ENCODE measurements at regions not wholly inside any gene's neighbourhood (a gene's known extent, or its start where the extent isn't known, plus 50 kb on each side); places are given as distances from the start of the nearest gene placed in this dataset.

DNA sequence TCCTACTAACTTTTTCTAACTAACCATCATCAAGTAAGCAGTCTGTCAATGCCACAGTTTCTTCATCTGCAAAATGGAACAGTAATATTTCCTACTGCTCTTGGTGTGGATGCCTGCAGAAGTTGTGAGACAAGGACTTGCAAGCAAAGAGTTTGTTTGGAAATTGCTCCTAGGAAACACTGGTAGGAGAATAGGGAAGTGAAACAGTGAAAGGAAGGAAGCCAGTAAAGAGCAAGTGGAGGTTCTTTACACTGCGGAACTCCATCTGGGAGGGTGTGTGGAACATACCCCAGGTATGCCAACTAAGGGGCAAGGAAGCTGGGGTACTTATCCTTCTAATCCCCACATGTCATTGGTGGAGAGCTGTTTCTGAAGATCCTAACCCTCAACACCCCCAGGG, 119.9 kb downstream of the FOXD1 start:
- H3K4me1 Mint-ChIP-seq (ENCODE audit: unreplicated experiment), result no peaks in the 10 kb centered on the region
- no peak overlapping the region for H3K27ac Mint-ChIP-seq
- H3K9me3 Mint-ChIP-seq, result peaks cover 10% of the 10 kb centered on the region
- no peaks in the 10 kb centered on the region for H3K36me3 Mint-ChIP-seq
- peaks cover 57% of the 10 kb centered on the region for H3K27me3 Mint-ChIP-seq
- H3K4me3 Mint-ChIP-seq, result no peak overlapping the region
- no peak for DNase-seq (ENCODE audit: extremely low spot score, unreplicated experiment)
- no peak for TF ChIP-seq CTCF (conservative IDR thresholded peaks at IDR 0.05)

DNA sequence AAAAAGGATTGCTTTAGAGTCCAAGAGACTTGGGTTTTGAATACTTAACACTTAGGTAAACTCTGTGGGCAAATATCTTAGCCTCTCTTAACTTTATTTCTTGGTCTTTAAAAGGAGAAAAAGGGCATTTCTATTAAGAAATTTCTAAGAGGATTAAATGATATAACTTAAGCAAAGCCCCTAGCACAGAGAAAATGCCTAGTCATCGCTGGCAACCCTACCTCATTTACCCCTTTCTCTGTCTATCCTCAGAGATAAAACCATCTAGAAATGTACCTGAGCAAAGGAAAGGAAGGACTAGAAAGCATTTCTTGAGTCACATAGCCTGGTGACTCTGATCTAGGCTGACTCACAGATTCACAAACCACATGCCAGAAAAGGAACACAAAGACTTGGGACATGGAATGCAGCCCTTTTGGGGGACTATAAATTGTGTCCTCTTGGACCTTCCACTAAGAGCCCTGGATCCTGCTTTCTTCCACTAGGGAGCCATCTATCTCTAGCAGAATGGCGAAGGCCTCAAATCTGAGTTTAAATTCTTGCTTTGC, 120.6 kb downstream of the FOXD1 start:
- TF ChIP-seq CTCF (conservative IDR thresholded peaks at IDR 0.05), result no peak
- Mint-ChIP-seq H3K4me3 (no peak overlapping the region), H3K4me1 (ENCODE audit: unreplicated experiment) (no peaks in the 10 kb centered on the region), H3K36me3 (no peaks in the 10 kb centered on the region), H3K9me3 (peaks cover 10% of the 10 kb centered on the region), H3K27ac (no peak overlapping the region), H3K27me3 (peaks cover 59% of the 10 kb centered on the region)
- no peak for DNase-seq (ENCODE audit: extremely low spot score, unreplicated experiment)

DNA sequence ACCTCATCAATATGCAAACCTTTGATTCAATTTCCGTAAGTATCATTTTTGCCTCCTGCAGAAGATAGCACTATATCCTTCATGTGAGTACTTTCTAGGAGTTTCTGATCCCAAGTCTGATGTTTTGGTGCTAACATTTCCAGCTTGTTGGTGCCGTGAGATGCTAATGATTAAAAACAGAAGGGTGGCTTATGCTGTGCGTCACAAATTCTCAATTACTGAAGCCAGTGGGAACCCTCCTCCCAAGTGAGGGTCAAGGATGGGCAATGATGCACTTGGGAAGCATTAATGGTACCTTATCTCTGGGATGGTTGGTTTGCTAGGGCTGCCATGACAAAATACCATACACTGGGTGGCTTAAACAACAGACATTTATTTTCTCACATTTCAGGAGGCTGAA, 123.0 kb downstream of the FOXD1 start:
- Mint-ChIP-seq H3K27ac (no peak overlapping the region), H3K4me1 (ENCODE audit: unreplicated experiment) (peaks cover 7% of the 10 kb centered on the region), H3K9me3 (no peaks in the 10 kb centered on the region), H3K27me3 (peaks cover 54% of the 10 kb centered on the region), H3K4me3 (no peak overlapping the region), H3K36me3 (no peaks in the 10 kb centered on the region)
- no peak for DNase-seq (ENCODE audit: extremely low spot score, unreplicated experiment)
- no peak for TF ChIP-seq CTCF (conservative IDR thresholded peaks at IDR 0.05)

DNA sequence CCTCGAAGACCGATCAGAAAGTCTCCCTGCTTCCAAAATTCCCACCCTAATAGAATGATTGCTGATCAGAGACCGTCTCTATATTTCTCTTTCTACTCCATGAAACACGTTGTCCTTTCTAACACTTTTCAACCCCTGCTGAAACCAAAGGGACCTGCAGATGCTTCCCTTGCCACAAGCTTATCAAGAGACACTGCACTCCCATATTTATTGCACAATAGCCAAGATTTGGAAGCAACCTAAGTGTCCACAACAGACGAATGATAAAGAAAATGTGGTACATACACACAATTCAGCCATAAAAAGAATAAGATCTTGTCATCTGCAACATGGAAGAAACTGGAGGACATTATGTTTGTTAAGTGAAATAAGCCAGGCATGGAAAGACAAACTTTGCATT, 125.1 kb downstream of the FOXD1 start:
- H3K36me3 Mint-ChIP-seq, result no peaks in the 10 kb centered on the region
- H3K27me3 Mint-ChIP-seq, result peaks cover 50% of the 10 kb centered on the region
- H3K9me3 Mint-ChIP-seq, result peaks cover 4% of the 10 kb centered on the region
- no peak overlapping the region for H3K27ac Mint-ChIP-seq
- DNase-seq (ENCODE audit: extremely low spot score, unreplicated experiment), result no peak
- peaks cover 7% of the 10 kb centered on the region for H3K4me1 Mint-ChIP-seq (ENCODE audit: unreplicated experiment)
- no peak for TF ChIP-seq CTCF (conservative IDR thresholded peaks at IDR 0.05)
- no peak overlapping the region for H3K4me3 Mint-ChIP-seq

- no peak overlapping the region for H3K4me3 Mint-ChIP-seq
Observed at GRCh38 chr5:73322437-73323076, 126.0 kb downstream of the FOXD1 start.

More at GRCh38 chr5:73322437-73323076, 126.0 kb downstream of the FOXD1 start:
- Mint-ChIP-seq H3K27me3 (peaks cover 51% of the 10 kb centered on the region), H3K4me1 (ENCODE audit: unreplicated experiment) (peaks cover 7% of the 10 kb centered on the region), H3K36me3 (no peaks in the 10 kb centered on the region), H3K9me3 (peaks cover 8% of the 10 kb centered on the region), H3K27ac (peak overlapping the region; percentile 23)
- no peak for DNase-seq (ENCODE audit: extremely low spot score, unreplicated experiment)
- no peak for TF ChIP-seq CTCF (conservative IDR thresholded peaks at IDR 0.05)
